ENCODE measurements at regions not wholly inside any gene's neighbourhood (a gene's known extent, or its start where the extent isn't known, plus 50 kb on each side); places are given as distances from the start of the nearest gene placed in this dataset.
"Not testable (repeated sequence)": the region's sequence is repeated elsewhere in the genome, so short reads cannot be mapped to it uniquely, and the experiment has no call there.

GRCh38 chr5:60546207-60546606 is 153.8 kb downstream of the DEPDC1B start:
- DNase-seq = peak; percentile 27

DNA sequence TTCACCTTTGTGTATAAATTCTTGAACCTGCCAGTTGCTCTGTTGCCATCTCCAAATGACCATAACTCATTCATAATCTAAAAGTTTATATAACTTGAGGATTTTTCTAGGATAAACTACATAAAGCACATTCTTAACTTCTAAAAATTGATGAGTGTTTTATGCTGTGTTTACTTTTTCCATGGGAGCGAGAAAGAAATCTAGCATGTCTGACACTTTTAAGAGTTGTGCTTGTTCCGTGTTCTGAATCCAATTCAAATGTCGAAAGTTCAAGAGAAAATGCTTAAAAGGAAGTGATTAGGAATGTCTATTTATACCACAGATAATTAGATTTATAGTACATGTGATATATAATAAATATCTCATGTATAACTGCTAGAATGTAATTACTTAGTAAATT is 154.4 kb downstream of the DEPDC1B start:
- DNase-seq = no peak

DNA sequence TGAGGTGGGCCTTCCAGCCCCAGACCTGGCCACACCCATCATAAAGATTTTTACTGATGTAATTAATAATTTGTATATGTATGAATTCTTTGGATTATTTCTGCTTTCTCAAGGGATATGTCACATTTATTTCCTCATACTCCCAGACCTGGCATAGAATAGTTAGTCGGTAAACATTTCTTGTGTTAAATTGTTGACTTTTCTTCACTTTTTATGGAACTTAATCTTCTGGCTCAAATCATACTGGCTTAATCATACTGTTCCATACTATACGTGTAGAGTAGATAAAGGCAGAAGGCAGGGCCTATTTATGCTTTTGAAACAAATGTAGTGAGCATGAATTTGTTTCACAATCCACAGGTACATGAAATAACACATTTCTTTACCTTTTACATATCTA is 155.8 kb downstream of the DEPDC1B start:
- no peak for DNase-seq

DNA sequence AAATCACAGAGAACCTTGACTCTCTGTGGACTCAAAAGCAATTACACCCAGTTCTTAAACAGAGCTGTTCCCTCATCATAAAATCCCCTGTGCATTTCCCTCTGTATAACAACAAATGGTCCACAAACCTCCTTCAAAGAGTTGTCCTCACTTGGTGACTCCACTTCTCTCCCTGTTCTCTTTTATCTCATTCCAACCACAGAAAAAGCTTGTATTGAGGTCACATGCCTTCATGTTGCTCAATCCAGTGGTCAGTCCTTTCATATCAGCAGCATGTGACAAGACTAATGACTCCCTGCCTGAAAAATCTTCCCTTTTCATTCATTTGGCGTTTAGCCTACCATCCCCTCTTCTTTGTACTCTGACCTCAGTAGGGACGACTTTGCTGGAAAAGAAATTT is 158.0 kb downstream of the DEPDC1B start:
- DNase-seq = no peak

DNA sequence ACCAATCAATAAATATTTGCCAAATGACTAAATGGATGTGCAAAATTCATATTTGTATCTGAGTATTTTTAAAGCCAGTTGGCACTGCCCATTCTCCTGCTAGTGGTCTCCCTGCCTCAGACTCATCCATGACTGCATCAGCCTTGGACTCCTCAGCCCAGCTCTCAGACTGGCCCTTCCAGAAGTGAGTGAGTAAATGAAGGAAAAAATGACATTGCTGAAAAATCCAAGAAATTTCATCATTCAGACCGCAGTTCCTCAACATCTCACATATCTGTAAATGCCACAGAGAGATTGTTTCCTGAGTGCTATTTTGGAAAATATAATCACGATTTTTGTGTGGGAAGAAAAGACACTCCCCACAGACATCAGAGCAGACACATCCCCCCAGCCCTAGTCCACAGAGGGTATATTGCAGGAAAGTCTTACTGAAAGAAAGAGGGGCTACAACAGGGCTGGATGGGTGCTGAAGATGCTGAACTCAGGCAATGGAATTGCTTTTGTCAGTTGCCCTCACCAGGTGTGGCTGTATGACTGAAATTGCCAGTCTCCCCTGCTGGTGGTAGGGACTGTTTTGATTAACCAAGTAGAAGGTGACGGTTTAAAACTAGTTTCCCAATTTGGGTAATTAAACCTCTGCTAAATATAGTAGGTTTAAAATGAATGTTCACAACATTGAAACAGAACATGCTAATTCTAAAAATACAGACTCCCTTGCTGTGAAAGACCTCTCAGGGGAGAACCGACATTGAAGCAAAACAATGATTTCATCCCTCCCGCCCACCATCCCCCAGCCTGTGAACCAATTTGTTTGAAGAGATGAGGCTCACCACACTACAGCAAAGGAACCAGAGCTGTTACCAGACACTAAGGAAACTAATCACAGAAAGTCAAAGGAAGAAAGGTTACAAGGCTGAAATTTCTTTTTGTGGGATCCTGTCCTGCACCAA is 158.8 kb downstream of the DEPDC1B start:
- DNase-seq = no peak

GRCh38 chr5:60538955-60539866 is 160.8 kb downstream of the DEPDC1B start:
- DNase-seq = no peak

DNA sequence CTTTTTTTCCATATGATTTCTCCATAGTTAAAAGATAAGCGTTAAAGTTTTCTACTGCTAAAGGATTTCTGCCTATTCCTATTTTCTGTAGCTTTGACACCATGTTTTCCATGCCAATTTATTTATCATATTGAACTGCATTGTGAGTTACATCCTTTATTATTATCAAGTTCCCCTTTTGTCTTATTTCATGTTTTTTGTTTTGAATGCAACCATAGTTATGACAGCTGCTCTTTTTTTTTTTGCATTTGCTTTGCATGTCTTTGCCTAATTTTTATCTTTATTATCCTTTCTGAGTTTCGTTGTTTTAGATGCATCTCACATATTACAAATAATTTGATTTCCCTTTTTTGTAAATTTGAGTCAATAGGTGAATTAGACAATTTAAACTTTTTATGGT is 161.5 kb downstream of the DEPDC1B start:
- no peak for DNase-seq

DNA sequence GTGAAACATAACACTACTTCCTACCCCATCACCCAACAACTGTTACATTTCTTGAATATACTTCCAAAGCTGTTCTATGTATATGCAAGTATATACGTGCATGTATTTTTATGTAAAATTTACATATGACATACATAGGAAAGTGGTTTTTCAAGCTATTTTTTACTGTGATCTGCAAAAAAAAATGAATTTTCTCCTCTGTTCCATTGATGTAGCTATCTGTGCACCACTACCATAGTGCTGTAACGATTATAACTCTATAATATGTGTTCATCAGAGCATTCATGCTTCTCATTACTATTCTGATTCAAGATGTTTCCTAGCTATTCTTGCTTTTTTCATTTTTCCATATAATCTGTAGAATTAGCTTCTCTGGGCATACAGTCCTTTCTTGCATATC is 164.0 kb downstream of the DEPDC1B start:
- DNase-seq = no peak

- DNase-seq = no peak
Observed at GRCh38 chr5:60535198-60535597, 164.8 kb downstream of the DEPDC1B start.

DNA sequence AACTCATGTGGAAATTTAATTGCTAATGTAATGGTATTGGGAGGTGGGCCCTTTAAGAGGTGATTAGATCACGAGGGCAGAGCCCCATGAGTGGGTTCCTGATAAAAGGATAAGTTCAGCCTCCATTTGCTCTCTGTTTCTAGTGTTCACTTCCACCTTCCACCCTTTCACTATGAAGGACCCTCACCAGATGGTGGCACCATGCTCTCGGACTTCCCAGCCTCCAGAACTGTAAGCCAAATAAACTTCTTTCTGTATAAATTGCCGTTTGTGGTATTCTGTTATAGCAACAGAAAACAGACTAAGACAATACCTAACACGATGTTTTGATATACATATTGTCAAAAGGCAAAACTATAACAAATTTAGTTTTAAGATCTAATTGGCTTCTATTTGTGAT is 166.2 kb downstream of the DEPDC1B start:
- no peak for DNase-seq

GRCh38 chr5:60532796-60533195 is 167.2 kb downstream of the DEPDC1B start:
- not testable (repeated sequence) for DNase-seq

DNA sequence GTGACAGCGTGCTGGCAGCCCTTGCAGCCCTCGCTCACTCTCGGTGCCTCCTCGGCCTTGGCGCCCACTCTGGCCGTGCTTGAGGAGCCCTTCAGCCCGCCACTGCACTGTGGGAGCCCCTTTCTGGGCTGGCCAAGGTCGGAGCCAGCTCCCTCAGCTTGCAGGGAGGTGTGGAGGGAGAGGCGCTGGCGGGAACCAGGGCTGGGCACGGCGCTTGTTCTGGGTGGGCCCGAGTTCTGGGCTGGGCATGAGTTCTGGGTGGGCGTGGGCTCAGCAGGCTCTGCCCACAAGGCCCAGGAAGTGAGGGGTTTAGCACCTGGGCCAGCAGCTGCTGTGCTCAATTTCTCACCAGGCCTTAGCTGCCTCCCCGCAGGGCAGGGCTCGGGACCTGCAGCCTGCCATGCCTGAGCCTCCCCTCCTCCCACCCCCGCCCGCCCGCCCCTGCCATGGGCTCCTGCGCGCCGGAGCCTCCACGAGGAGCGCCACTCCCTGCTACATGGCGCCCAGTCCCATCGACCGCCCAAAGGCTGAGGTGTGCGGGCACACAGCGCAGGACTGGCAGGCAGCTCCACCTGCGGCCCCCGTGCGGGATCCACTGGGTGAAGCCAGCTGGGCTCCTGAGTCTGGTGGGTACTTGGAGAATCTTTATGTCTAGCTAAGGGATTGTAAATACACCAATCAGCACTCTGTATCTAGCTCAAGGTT is 169.7 kb downstream of the DEPDC1B start:
- DNase-seq = not testable (repeated sequence)

DNA sequence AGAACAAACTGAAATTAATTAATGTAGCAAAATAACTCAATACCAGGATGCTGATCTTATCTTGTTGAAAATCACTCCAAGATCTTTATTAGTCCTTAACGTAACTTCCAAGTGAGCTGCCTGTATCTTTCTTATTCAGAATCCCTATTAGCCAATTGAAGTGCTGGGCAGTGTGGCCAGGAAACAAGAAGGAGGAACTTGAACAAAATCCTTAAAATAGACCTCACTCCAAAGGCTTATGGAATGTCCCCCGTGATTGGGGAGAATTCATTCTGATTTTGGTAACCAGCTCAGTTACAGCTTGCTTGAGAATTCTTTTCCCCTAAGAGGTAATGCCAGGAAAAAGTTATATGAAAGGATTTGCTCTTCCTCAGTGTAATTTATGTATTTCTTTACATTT is 171.0 kb downstream of the DEPDC1B start:
- DNase-seq = no peak

- no peak for DNase-seq
Observed at GRCh38 chr5:60527072-60527471, 172.9 kb downstream of the DEPDC1B start.

DNA sequence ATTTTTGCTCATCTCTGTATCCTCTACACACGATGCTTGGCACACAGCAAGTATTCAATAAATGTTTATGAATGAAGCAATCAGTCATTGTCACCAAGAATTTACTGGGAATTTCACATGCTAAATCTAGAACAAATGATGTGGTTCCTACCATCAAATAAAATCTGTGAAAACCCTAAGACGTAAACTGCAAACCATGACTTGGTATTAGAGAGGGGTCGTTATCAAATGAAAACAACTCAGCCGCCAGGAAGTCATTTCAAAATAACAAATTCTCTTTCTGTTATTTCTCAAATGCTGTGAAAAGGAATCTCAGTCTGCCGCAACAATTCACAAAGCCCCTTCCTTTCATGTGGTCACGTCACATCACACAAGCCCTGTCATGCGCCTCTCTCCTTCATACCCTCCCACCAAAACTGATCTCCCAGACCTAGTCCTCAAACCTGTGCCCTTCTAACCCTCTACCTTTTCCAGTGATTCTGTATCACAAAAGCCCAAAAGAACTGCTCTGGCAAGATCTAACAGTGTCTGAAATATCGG is 173.6 kb downstream of the DEPDC1B start:
- no peak for DNase-seq

GRCh38 chr5:60522292-60522905 is 177.6 kb downstream of the DEPDC1B start:
- DNase-seq = no peak

DNA sequence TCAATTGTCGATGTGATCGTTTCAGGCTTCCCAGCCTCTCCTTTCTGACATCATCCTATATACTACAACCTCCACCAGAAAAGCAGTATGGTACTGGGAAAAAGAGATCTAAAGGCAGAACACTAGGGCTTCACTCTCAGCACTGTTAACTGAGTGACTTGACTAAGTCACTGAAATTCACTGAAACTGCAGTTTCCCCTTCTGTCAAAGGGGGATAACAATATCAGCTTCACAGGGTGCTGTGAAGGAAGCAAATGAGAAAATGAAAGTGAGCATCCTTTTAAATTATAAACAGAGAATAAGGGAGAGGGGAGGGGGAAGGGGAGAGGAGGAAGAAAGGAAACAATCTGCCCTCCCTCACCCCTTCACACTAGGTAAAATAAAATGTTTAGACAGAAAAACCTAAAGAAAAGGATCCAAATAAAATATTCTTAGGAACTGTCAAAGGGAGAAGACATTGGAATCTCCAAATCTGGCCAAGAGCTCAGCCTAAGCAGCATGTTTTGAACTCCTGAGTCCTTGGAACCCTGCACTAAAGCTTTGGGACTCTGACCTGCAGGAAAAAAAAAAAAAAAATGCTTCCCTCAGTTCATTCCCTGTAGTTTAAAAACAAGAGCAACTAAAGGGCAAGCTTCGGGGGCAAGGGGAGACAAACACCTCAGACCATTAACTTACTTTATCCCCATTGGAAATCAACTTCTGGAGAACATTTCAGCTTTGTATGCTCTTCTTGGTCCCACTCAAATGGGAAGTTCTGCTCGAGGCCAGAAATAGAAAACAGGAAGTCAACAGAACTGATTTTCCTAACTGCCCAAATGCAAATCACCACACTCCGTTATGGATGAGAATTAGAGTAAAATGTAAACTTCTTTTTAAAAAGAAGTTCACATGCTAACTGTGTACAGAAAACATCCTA is 178.3 kb downstream of the DEPDC1B start:
- no peak for DNase-seq

- no peak for DNase-seq
Observed at GRCh38 chr5:60520451-60521227, 179.3 kb downstream of the DEPDC1B start.

- no peak for DNase-seq
Observed at GRCh38 chr5:60519372-60519771, 180.6 kb downstream of the DEPDC1B start.

- DNase-seq = no peak
Observed at GRCh38 chr5:60517850-60518249, 182.1 kb downstream of the DEPDC1B start.
